H9 (cell line): ENCODE measurements at regions not wholly inside any gene's neighbourhood (a gene's known extent, or its start where the extent isn't known, plus 50 kb on each side); places are given as distances from the start of the nearest gene placed in this dataset.

ENCODE experiments used
- DNase-seq: peaks from one replicate; pipeline ENCODE4 v3.0.0-alpha.2; 2017
- H2AFZ ChIP-seq: one replicate; pipeline ENCODE4 v1.6.1; 2013; ENCODE audit warnings: mild to moderate bottlenecking, low read length, control low read depth, moderate library complexity
- H2AK5ac ChIP-seq: 2 replicates; pipeline ENCODE4 v1.6.1; 2013; ENCODE audit warnings: low read length, control low read depth, mixed read lengths; ENCODE audit not compliant: insufficient read length
- H2BK120ac ChIP-seq: one replicate; pipeline ENCODE4 v1.6.1; 2013; ENCODE audit warnings: low read depth, mild to moderate bottlenecking, low read length, control low read depth, inconsistent platforms; ENCODE audit not compliant: poor library complexity, severe bottlenecking
- H2BK12ac ChIP-seq: 2 replicates; pipeline ENCODE4 v1.6.1; 2013; ENCODE audit warnings: low read length, control low read depth, mixed read lengths, low read depth; ENCODE audit not compliant: insufficient read length
- H2BK15ac ChIP-seq: 2 replicates; pipeline ENCODE4 v1.6.1; 2013; ENCODE audit warnings: low read depth, low read length, control low read depth
- H2BK20ac ChIP-seq: one replicate; pipeline ENCODE4 v1.6.1; 2013; ENCODE audit warnings: low read depth, mild to moderate bottlenecking, low read length, control low read depth, inconsistent platforms; ENCODE audit not compliant: poor library complexity, severe bottlenecking
- H2BK5ac ChIP-seq: 2 replicates; pipeline ENCODE4 v1.6.1; 2013; ENCODE audit warnings: low read length, control low read depth, mixed read lengths; ENCODE audit not compliant: insufficient read length
- H3K14ac ChIP-seq: 2 replicates; pipeline ENCODE4 v1.6.1; 2013; ENCODE audit warnings: low read length, control low read depth; ENCODE audit not compliant: insufficient read depth
- H3K18ac ChIP-seq: 2 replicates; pipeline ENCODE4 v1.6.1; 2013; ENCODE audit warnings: low read depth, mild to moderate bottlenecking, mixed read lengths, low read length, control low read depth; ENCODE audit not compliant: insufficient read length
- H3K23ac ChIP-seq: 2 replicates; pipeline ENCODE4 v1.6.1; 2013; ENCODE audit warnings: low read length, control low read depth, mixed read lengths, low read depth; ENCODE audit not compliant: insufficient read length
- H3K23me2 ChIP-seq: 2 replicates; pipeline ENCODE4 v1.6.1; 2013; ENCODE audit warnings: low read depth, mild to moderate bottlenecking, mixed read lengths, low read length, control low read depth; ENCODE audit not compliant: insufficient read length, poor library complexity, severe bottlenecking
- H3K27ac ChIP-seq: 2 replicates; pipeline ENCODE4 v1.5.1; 2013; ENCODE audit warnings: low read length, control low read depth, mixed read lengths, low read depth; ENCODE audit not compliant: insufficient read length
- H3K27me3 ChIP-seq: 2 replicates; pipeline ENCODE4 v1.6.1; 2013; ENCODE audit warnings: low read length, control low read depth, inconsistent platforms; ENCODE audit not compliant: insufficient read depth
- H3K4ac ChIP-seq: 2 replicates; pipeline ENCODE4 v1.6.1; 2013; ENCODE audit warnings: low read depth, mild to moderate bottlenecking, control low read depth, inconsistent platforms, low read length, moderate library complexity
- H3K4me1 ChIP-seq: 2 replicates; pipeline ENCODE4 v1.6.1; 2013; ENCODE audit warnings: low read length, control low read depth, inconsistent platforms; ENCODE audit not compliant: insufficient read depth
- H3K4me2 ChIP-seq: 2 replicates; pipeline ENCODE4 v1.6.1; 2013; ENCODE audit warnings: low read length, control low read depth, mixed read lengths; ENCODE audit not compliant: insufficient read length, insufficient read depth
- H3K56ac ChIP-seq: 2 replicates; pipeline ENCODE4 v1.6.1; 2013; ENCODE audit warnings: low read depth, mild to moderate bottlenecking, mixed read lengths, low read length, control low read depth; ENCODE audit not compliant: insufficient read length
- H3K79me1 ChIP-seq: 2 replicates; pipeline ENCODE4 v1.6.1; 2013; ENCODE audit warnings: low read depth, mild to moderate bottlenecking, moderate library complexity, low read length, control low read depth, inconsistent platforms; ENCODE audit not compliant: insufficient read depth, poor library complexity, severe bottlenecking
- H3K79me2 ChIP-seq: 2 replicates; pipeline ENCODE4 v1.6.1; 2013; ENCODE audit warnings: low read length, control low read depth, inconsistent platforms; ENCODE audit not compliant: insufficient read depth
- H3K9ac ChIP-seq: 2 replicates; pipeline ENCODE4 v1.6.1; 2013; ENCODE audit warnings: low read length, control low read depth, mixed read lengths; ENCODE audit not compliant: insufficient read length; ENCODE audit errors: extremely low read depth
- H3K9me3 ChIP-seq: one replicate; pipeline ENCODE4 v1.6.1; 2013; ENCODE audit warnings: low read depth, low read length, inconsistent platforms; ENCODE audit not compliant: control insufficient read depth
- H3T11ph ChIP-seq: one replicate; pipeline ENCODE4 v1.6.1; 2013; ENCODE audit warnings: mild to moderate bottlenecking, low read length, control low read depth, inconsistent platforms
- H4K20me1 ChIP-seq: one replicate; pipeline ENCODE4 v1.6.1; 2013; ENCODE audit not compliant: control insufficient read depth, insufficient read length, insufficient read depth
- H4K5ac ChIP-seq: 2 replicates; pipeline ENCODE4 v1.6.1; 2013; ENCODE audit warnings: low read depth, mild to moderate bottlenecking, mixed read lengths, low read length, control low read depth; ENCODE audit not compliant: insufficient read length
- H4K8ac ChIP-seq: replicated peaks from 2 replicates; pipeline ENCODE4 v1.6.1; 2013; ENCODE audit warnings: low read length, control low read depth, mixed read lengths, low read depth; ENCODE audit not compliant: insufficient read length
- H4K91ac ChIP-seq: 2 replicates; pipeline ENCODE4 v1.6.1; 2013; ENCODE audit warnings: low read depth, mild to moderate bottlenecking, moderate library complexity, mixed read lengths, low read length, control low read depth; ENCODE audit not compliant: insufficient read length
- H3K27ac Mint-ChIP-seq, 3 experiments: 2 replicates in 2 of 3; 3 replicates in 1 of 3; pipeline ENCODE4 v1.8.0; 2020 to 2021; ENCODE audit warnings: mixed read lengths in 3 of 3, mild to moderate bottlenecking in 1 of 3, moderate library complexity in 1 of 3
- H3K27me3 Mint-ChIP-seq: 2 replicates; pipeline ENCODE4 v1.8.0; 2021; ENCODE audit warnings: low read depth, mild to moderate bottlenecking, moderate library complexity, mixed read lengths
- H3K36me3 Mint-ChIP-seq, 3 experiments: 2 replicates in 2 of 3; 3 replicates in 1 of 3; pipeline ENCODE4 v1.8.0; 2020 to 2021; ENCODE audit warnings: low read depth in 3 of 3, mixed read lengths in 3 of 3; ENCODE audit not compliant: insufficient read depth in 1 of 3
- H3K4me1 Mint-ChIP-seq, 2 experiments: 2 replicates each; pipeline ENCODE4 v1.8.0; 2020; ENCODE audit warnings: mixed read lengths in 2 of 2
- H3K4me3 Mint-ChIP-seq, 2 experiments: 2 replicates in 1 of 2; 3 replicates in 1 of 2; pipeline ENCODE4 v1.8.0; 2020 to 2021; ENCODE audit warnings: mild to moderate bottlenecking in 2 of 2, mixed read lengths in 2 of 2, moderate library complexity in 1 of 2
- H3K9me3 Mint-ChIP-seq, 2 experiments: 2 replicates in 1 of 2; 3 replicates in 1 of 2; pipeline ENCODE4 v1.8.0; 2020; ENCODE audit warnings: mild to moderate bottlenecking in 2 of 2, mixed read lengths in 2 of 2, moderate library complexity in 1 of 2
- WGBS: extraction: QIAGEN DNeasy Blood & Tissue Kit; methylation state at CpG from one replicate; pipeline ENCODE4 v1.1.7; 2013; ENCODE audit warnings: missing lambda C conversion rate, low lambda C conversion rate, mixed read lengths; ENCODE audit not compliant: insufficient read length; ENCODE audit errors: extremely low coverage; 5-methylcytosine and 5-hydroxymethylcytosine counted together
- TF ChIP-seq, protein P1 (sequence below): fragments of 200-600 bp; sonication (generic); conservative IDR thresholded peaks from 3 replicates; pipeline ENCODE4 v1.8.0; 2021; ENCODE audit warnings: antibody characterized with exemption, mild to moderate bottlenecking

DNA sequence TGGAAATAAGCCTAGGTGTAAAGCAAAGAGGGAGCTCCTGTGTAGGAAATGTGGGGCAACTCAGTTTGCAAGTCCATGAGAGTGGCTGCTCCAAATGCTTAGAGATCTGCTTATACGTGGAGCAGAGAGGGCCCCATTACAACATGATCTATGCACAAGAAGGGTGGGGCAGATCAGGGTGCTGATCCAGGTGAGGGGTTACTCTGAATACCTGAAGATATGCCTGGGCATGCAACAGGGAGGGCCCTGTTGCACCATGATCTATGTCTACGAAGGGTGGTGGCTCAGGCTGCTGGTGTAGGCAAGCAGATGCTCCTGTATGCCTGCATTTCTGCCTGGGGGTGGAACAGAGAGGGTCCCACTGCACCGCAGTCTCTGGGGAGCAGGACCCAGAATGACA lies 1121.2 kb downstream of the RAPGEF2 start:
- no CpG with 5 or more reads among the region's 3 CpGs for WGBS
- H3K27ac ChIP-seq: no peak overlapping the region
- no peak overlapping the region for H3K4ac ChIP-seq
- no peaks in the 10 kb centered on the region for H3K4me1 ChIP-seq
- no peak overlapping the region for H2BK20ac ChIP-seq
- H3K9me3 ChIP-seq: no peaks in the 10 kb centered on the region
- H3K79me2 ChIP-seq: no peaks in the 10 kb centered on the region
- no peak overlapping the region for H2AK5ac ChIP-seq
- H3K56ac ChIP-seq: no peak overlapping the region
- TF ChIP-seq, protein P1, sequence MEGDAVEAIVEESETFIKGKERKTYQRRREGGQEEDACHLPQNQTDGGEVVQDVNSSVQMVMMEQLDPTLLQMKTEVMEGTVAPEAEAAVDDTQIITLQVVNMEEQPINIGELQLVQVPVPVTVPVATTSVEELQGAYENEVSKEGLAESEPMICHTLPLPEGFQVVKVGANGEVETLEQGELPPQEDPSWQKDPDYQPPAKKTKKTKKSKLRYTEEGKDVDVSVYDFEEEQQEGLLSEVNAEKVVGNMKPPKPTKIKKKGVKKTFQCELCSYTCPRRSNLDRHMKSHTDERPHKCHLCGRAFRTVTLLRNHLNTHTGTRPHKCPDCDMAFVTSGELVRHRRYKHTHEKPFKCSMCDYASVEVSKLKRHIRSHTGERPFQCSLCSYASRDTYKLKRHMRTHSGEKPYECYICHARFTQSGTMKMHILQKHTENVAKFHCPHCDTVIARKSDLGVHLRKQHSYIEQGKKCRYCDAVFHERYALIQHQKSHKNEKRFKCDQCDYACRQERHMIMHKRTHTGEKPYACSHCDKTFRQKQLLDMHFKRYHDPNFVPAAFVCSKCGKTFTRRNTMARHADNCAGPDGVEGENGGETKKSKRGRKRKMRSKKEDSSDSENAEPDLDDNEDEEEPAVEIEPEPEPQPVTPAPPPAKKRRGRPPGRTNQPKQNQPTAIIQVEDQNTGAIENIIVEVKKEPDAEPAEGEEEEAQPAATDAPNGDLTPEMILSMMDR: no peak
- H4K91ac ChIP-seq: no peak overlapping the region
- H3K4me2 ChIP-seq: no peak overlapping the region
- no peak overlapping the region for H4K5ac ChIP-seq
- no peak overlapping the region for H2BK120ac ChIP-seq
- DNase-seq: no peak
- Mint-ChIP-seq H3K9me3 (peaks cover 8 to 17% of the 10 kb centered on the region in 2 experiments; a peak in 4 of 5 replicates), H3K36me3 (peaks cover 5 to 17% (median 9%) of the 10 kb centered on the region in 3 experiments; a peak in 6 of 7 replicates), H3K27me3 (no peaks in the 10 kb centered on the region), H3K4me3 (no peak overlapping the region), H3K27ac (no peak overlapping the region), H3K4me1 (no peaks in the 10 kb centered on the region)
- H3T11ph ChIP-seq: no peak overlapping the region
- H3K23ac ChIP-seq: no peak overlapping the region
- no peaks in the 10 kb centered on the region for H3K79me1 ChIP-seq
- H2AFZ ChIP-seq: no peak overlapping the region
- no peak overlapping the region for H2BK12ac ChIP-seq
- H2BK15ac ChIP-seq: no peak overlapping the region
- H3K9ac ChIP-seq: no peak overlapping the region
- H2BK5ac ChIP-seq: no peak overlapping the region
- H4K20me1 ChIP-seq: no peaks in the 10 kb centered on the region
- no peak overlapping the region for H3K14ac ChIP-seq
- H3K18ac ChIP-seq: no peak overlapping the region
- no peaks in the 10 kb centered on the region for H3K27me3 ChIP-seq
- no peaks in the 10 kb centered on the region for H3K23me2 ChIP-seq
- no peak overlapping the region for H4K8ac ChIP-seq
